SK-N-SH treated with all-trans-retinoic acid at 6 μM for 48 hours (cell line): ENCODE measurements at regions not wholly inside any gene's neighbourhood (a gene's known extent, or its start where the extent isn't known, plus 50 kb on each side); places are given as distances from the start of the nearest gene placed in this dataset.

Experiments used
- ATAC-seq: fragments of 200-7000 bp; cut with Tn5 transposase; 3 replicates; pipeline ENCODE4 v1.9.1; 2020; ENCODE audit warnings: mild to moderate bottlenecking, moderate library complexity
- ARNTL ChIP-seq: fragments of 450-650 bp; formaldehyde crosslinking; IDR thresholded peaks from 2 replicates; pipeline ENCODE4 v1.5.0; 2020; ENCODE audit warnings: low read depth, mild to moderate bottlenecking, moderate library complexity, borderline replicate concordance
- BACH2 ChIP-seq: fragments of 250-450 bp; sonication (Bioruptor Pico); IDR thresholded peaks from 2 replicates; pipeline ENCODE4 v1.9.0; 2021; ENCODE audit warnings: mild to moderate bottlenecking, borderline replicate concordance
- CSDC2 ChIP-seq: fragments of 250-450 bp; sonication (Bioruptor Pico); IDR thresholded peaks from 2 replicates; pipeline ENCODE4 v1.5.0; 2020; ENCODE audit warnings: mild to moderate bottlenecking, moderate library complexity
- ESRRG ChIP-seq: fragments of 250-450 bp; sonication (Bioruptor Pico); IDR thresholded peaks from 2 replicates; pipeline ENCODE4 v1.6.1; 2021; ENCODE audit warnings: mild to moderate bottlenecking
- GLIS3 ChIP-seq: fragments of 250-450 bp; sonication (Bioruptor Pico); IDR thresholded peaks from 2 replicates; pipeline ENCODE4 v1.5.0; 2020; ENCODE audit warnings: mild to moderate bottlenecking, moderate library complexity
- ISL1 ChIP-seq: fragments of 250-450 bp; sonication (Bioruptor Pico); IDR thresholded peaks from 2 replicates; pipeline ENCODE4 v2.1.2; 2022; ENCODE audit warnings: mild to moderate bottlenecking, moderate library complexity
- OSR1 ChIP-seq: fragments of 250-450 bp; sonication (Bioruptor Pico); IDR thresholded peaks from 2 replicates; pipeline ENCODE4 v1.8.0; 2022; ENCODE audit warnings: moderate library complexity, mild to moderate bottlenecking, inconsistent platforms
- RARB ChIP-seq: fragments of 250-450 bp; sonication (Bioruptor Pico); IDR thresholded peaks from 2 replicates; pipeline ENCODE4 v1.8.0; 2021; ENCODE audit warnings: mild to moderate bottlenecking, moderate library complexity
- SNAI2 ChIP-seq: fragments of 250-450 bp; sonication (Bioruptor Pico); IDR thresholded peaks from 2 replicates; pipeline ENCODE4 v1.5.0; 2020; ENCODE audit warnings: mild to moderate bottlenecking, moderate library complexity
- TCF4 ChIP-seq: fragments of 250-450 bp; sonication (Bioruptor Pico); IDR thresholded peaks from 2 replicates; pipeline ENCODE4 v1.8.0; 2021; ENCODE audit warnings: mild to moderate bottlenecking, moderate library complexity, borderline replicate concordance
- TOX ChIP-seq: fragments of 250-450 bp; sonication (Bioruptor Pico); IDR thresholded peaks from 2 replicates; pipeline ENCODE4 v1.8.0; 2021; ENCODE audit warnings: mild to moderate bottlenecking, moderate library complexity, borderline replicate concordance
- ZC3H10 ChIP-seq: fragments of 250-450 bp; sonication (Bioruptor Pico); IDR thresholded peaks from 2 replicates; pipeline ENCODE4 v1.5.1; 2021; ENCODE audit warnings: mild to moderate bottlenecking, moderate library complexity
- ZFP3 ChIP-seq: fragments of 250-450 bp; sonication (Bioruptor Pico); IDR thresholded peaks from 2 replicates; pipeline ENCODE4 v1.5.0; 2020; ENCODE audit warnings: mild to moderate bottlenecking, moderate library complexity
- ZFP30 ChIP-seq: fragments of 450-650 bp; formaldehyde crosslinking; IDR thresholded peaks from 2 replicates; pipeline ENCODE4 v1.5.0; 2022; ENCODE audit warnings: mild to moderate bottlenecking, moderate library complexity
- ZNF565 ChIP-seq: fragments of 450-650 bp; formaldehyde crosslinking; conservative IDR thresholded peaks from 2 replicates; pipeline ENCODE4 v1.5.0; 2020; ENCODE audit warnings: low read depth, mild to moderate bottlenecking, moderate library complexity
- ZNF70 ChIP-seq: fragments of 450-650 bp; formaldehyde crosslinking; IDR thresholded peaks from 2 replicates; pipeline ENCODE4 v1.5.0; 2020; ENCODE audit warnings: mild to moderate bottlenecking, moderate library complexity
- ZNF8 ChIP-seq: fragments of 450-650 bp; formaldehyde crosslinking; IDR thresholded peaks from 2 replicates; pipeline ENCODE4 v1.5.0; 2020; ENCODE audit warnings: mild to moderate bottlenecking, moderate library complexity
- TF ChIP-seq, protein P1 (sequence below): fragments of 250-450 bp; sonication (Bioruptor Pico); IDR thresholded peaks from 2 replicates; pipeline ENCODE4 v1.8.0; 2021; ENCODE audit warnings: low read depth, mild to moderate bottlenecking, moderate library complexity, borderline replicate concordance
- TF ChIP-seq, protein P2 (sequence below): fragments of 250-450 bp; sonication (Bioruptor Pico); IDR thresholded peaks from 2 replicates; pipeline ENCODE4 v1.8.0; 2020; ENCODE audit warnings: mild to moderate bottlenecking, moderate library complexity, borderline replicate concordance
- TF ChIP-seq, protein P3 (sequence below): fragments of 250-450 bp; sonication (Bioruptor Pico); IDR thresholded peaks from 2 replicates; pipeline ENCODE4 v1.5.0; 2020; ENCODE audit warnings: mild to moderate bottlenecking, moderate library complexity
- TF ChIP-seq, protein P4 (sequence below): fragments of 250-450 bp; sonication (Bioruptor Pico); IDR thresholded peaks from 2 replicates; pipeline ENCODE4 v1.5.1; 2020; ENCODE audit warnings: low read depth, mild to moderate bottlenecking, moderate library complexity
- TF ChIP-seq, protein P5 (sequence below): fragments of 250-450 bp; sonication (Bioruptor Pico); IDR thresholded peaks from 2 replicates; pipeline ENCODE4 v1.5.1; 2021; ENCODE audit warnings: mild to moderate bottlenecking, moderate library complexity

DNA sequence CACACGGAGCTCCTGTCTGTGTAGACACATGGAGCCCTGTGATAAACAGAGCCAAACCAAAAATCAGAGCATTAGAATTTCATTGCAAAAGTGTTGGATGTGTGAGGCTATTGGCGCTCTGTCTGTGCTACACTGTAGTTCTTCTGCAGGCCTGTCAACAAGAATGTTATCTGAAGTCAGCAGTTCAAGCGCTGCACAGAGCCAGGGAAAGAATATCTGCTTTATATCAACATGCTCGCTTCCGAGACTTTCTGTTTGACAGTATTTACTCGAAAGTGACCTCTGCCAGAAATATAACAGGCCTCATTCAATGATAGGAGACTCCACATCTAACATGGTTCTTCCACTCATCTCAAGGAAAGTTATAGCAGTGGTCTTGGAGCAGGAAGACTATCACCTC lies 118.3 kb downstream of the CCER1 start (continued):
- TF ChIP-seq ZNF70 (CRISPR knock-in tag) (no peak), ZFP30 (CRISPR knock-in tag) (no peak), ZC3H10 (CRISPR knock-in tag) (no peak), ZFP3 (CRISPR knock-in tag) (no peak), ZNF565 (CRISPR knock-in tag) (no peak)
- TF ChIP-seq, protein P1, sequence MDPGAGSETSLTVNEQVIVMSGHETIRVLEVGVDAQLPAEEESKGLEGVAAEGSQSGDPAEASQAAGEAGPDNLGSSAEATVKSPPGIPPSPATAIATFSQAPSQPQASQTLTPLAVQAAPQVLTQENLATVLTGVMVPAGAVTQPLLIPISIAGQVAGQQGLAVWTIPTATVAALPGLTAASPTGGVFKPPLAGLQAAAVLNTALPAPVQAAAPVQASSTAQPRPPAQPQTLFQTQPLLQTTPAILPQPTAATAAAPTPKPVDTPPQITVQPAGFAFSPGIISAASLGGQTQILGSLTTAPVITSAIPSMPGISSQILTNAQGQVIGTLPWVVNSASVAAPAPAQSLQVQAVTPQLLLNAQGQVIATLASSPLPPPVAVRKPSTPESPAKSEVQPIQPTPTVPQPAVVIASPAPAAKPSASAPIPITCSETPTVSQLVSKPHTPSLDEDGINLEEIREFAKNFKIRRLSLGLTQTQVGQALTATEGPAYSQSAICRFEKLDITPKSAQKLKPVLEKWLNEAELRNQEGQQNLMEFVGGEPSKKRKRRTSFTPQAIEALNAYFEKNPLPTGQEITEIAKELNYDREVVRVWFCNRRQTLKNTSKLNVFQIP (CRISPR knock-in tag) = no peak

DNA sequence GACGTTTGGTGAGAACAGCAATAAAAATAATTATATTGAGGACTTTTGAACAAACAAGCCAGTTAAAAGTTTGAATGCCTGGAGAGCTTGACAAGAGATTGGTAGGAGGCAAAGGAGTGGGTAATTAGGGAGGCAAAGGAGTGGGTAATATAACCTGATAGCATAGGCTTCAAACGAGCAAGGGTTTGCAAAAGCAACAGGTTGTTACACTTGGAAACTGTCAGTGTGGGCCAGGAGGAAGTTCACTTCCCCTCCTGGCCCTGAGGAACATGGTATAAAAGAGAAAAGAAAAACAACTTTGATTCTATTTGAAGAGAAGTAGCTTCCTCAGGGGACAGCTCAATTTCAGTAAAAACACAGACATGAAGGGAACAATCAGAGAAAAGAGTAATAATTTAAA lies 121.7 kb downstream of the CCER1 start:
- TF ChIP-seq ZFP3 (CRISPR knock-in tag) (no peak), ZNF8 (CRISPR knock-in tag) (no peak), SNAI2 (CRISPR knock-in tag) (no peak), GLIS3 (no peak), ZNF70 (CRISPR knock-in tag) (no peak), CSDC2 (CRISPR knock-in tag) (no peak), ZFP30 (CRISPR knock-in tag) (no peak), ZC3H10 (CRISPR knock-in tag) (no peak), OSR1 (CRISPR knock-in tag) (no peak), ARNTL (CRISPR knock-in tag) (no peak), RARB (CRISPR knock-in tag) (no peak), TCF4 (CRISPR knock-in tag) (no peak)
- TF ChIP-seq, protein P1 (CRISPR knock-in tag) = no peak
- TF ChIP-seq, protein P2, sequence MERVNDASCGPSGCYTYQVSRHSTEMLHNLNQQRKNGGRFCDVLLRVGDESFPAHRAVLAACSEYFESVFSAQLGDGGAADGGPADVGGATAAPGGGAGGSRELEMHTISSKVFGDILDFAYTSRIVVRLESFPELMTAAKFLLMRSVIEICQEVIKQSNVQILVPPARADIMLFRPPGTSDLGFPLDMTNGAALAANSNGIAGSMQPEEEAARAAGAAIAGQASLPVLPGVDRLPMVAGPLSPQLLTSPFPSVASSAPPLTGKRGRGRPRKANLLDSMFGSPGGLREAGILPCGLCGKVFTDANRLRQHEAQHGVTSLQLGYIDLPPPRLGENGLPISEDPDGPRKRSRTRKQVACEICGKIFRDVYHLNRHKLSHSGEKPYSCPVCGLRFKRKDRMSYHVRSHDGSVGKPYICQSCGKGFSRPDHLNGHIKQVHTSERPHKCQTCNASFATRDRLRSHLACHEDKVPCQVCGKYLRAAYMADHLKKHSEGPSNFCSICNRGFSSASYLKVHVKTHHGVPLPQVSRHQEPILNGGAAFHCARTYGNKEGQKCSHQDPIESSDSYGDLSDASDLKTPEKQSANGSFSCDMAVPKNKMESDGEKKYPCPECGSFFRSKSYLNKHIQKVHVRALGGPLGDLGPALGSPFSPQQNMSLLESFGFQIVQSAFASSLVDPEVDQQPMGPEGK (CRISPR knock-in tag) = no peak
- TF ChIP-seq, protein P3, sequence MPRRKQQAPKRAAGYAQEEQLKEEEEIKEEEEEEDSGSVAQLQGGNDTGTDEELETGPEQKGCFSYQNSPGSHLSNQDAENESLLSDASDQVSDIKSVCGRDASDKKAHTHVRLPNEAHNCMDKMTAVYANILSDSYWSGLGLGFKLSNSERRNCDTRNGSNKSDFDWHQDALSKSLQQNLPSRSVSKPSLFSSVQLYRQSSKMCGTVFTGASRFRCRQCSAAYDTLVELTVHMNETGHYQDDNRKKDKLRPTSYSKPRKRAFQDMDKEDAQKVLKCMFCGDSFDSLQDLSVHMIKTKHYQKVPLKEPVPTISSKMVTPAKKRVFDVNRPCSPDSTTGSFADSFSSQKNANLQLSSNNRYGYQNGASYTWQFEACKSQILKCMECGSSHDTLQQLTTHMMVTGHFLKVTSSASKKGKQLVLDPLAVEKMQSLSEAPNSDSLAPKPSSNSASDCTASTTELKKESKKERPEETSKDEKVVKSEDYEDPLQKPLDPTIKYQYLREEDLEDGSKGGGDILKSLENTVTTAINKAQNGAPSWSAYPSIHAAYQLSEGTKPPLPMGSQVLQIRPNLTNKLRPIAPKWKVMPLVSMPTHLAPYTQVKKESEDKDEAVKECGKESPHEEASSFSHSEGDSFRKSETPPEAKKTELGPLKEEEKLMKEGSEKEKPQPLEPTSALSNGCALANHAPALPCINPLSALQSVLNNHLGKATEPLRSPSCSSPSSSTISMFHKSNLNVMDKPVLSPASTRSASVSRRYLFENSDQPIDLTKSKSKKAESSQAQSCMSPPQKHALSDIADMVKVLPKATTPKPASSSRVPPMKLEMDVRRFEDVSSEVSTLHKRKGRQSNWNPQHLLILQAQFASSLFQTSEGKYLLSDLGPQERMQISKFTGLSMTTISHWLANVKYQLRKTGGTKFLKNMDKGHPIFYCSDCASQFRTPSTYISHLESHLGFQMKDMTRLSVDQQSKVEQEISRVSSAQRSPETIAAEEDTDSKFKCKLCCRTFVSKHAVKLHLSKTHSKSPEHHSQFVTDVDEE (CRISPR knock-in tag) = no peak
- TF ChIP-seq, protein P4, sequence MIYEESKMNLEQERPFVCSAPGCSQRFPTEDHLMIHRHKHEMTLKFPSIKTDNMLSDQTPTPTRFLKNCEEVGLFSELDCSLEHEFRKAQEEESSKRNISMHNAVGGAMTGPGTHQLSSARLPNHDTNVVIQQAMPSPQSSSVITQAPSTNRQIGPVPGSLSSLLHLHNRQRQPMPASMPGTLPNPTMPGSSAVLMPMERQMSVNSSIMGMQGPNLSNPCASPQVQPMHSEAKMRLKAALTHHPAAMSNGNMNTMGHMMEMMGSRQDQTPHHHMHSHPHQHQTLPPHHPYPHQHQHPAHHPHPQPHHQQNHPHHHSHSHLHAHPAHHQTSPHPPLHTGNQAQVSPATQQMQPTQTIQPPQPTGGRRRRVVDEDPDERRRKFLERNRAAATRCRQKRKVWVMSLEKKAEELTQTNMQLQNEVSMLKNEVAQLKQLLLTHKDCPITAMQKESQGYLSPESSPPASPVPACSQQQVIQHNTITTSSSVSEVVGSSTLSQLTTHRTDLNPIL (CRISPR knock-in tag) = no peak
- TF ChIP-seq, all 23 proteins: peak for 0
- ATAC-seq = no peak

DNA sequence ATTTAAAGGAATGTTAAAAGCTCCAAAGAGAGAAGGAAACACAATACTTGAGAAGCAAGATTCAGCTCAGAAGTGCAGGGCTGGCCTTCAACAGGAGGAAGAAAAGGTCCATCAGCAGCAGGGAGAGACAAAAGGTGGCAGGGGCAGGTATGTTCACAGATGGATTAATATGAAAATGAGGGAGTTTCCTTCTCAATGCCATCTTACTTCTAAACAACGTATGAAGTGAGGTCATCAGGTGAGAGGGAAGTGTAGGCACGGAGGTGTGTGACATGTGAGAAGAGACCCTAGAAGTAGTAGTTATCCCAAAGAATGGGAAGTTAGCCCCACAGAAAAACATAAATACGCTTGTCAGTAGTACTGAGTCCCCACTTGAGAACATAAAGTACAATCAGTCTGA lies 122.5 kb downstream of the CCER1 start:
- ATAC-seq = no peak
- TF ChIP-seq, protein P5, sequence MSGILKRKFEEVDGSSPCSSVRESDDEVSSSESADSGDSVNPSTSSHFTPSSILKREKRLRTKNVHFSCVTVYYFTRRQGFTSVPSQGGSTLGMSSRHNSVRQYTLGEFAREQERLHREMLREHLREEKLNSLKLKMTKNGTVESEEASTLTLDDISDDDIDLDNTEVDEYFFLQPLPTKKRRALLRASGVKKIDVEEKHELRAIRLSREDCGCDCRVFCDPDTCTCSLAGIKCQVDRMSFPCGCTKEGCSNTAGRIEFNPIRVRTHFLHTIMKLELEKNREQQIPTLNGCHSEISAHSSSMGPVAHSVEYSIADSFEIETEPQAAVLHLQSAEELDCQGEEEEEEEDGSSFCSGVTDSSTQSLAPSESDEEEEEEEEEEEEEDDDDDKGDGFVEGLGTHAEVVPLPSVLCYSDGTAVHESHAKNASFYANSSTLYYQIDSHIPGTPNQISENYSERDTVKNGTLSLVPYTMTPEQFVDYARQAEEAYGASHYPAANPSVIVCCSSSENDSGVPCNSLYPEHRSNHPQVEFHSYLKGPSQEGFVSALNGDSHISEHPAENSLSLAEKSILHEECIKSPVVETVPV (CRISPR knock-in tag) = no peak
- no peak for TF ChIP-seq ESRRG (CRISPR knock-in tag)
- no peak for TF ChIP-seq SNAI2 (CRISPR knock-in tag)
- no peak for TF ChIP-seq BACH2 (CRISPR knock-in tag)
- TF ChIP-seq, protein P3 (CRISPR knock-in tag) = no peak
- TF ChIP-seq, protein P1 (CRISPR knock-in tag) = no peak
- TF ChIP-seq ZNF565 (CRISPR knock-in tag) = no peak
- no peak for TF ChIP-seq TOX (CRISPR knock-in tag)
- no peak for TF ChIP-seq ISL1 (CRISPR knock-in tag)
- no peak for TF ChIP-seq ZC3H10 (CRISPR knock-in tag)
- TF ChIP-seq ZFP30 (CRISPR knock-in tag) = no peak
- TF ChIP-seq CSDC2 (CRISPR knock-in tag) = no peak
